22Rv1 (cell line): ENCODE measurements at regions not wholly inside any gene's neighbourhood (a gene's known extent, or its start where the extent isn't known, plus 50 kb on each side); places are given as distances from the start of the nearest gene placed in this dataset.

Experiments
- CTCF ChIP-seq: fragments of 450-650 bp; IDR thresholded peaks from 2 replicates; pipeline ENCODE4 v1.5.1; 2017; ENCODE audit warnings: mild to moderate bottlenecking
- ZFX ChIP-seq: fragments of 450-650 bp; IDR thresholded peaks from 2 replicates; pipeline ENCODE4 v1.6.1; 2017; ENCODE audit warnings: antibody characterized with exemption, borderline replicate concordance

- TF ChIP-seq CTCF (no peak), ZFX (no peak)
Measured at GRCh38 chr13:73268306-73268705, 209.5 kb downstream of the KLF5 start.
